ENCODE measurements at regions not wholly inside any gene's neighbourhood (a gene's known extent, or its start where the extent isn't known, plus 50 kb on each side); places are given as distances from the start of the nearest gene placed in this dataset.

- DNase-seq: no peak
Measured at GRCh38 chr13:99634672-99635071, 133.4 kb downstream of the TM9SF2 start.

- DNase-seq: no peak
Measured at GRCh38 chr13:99630269-99630898, 129.1 kb downstream of the TM9SF2 start.

GRCh38 chr13:99629641-99630040 lies 128.4 kb downstream of the TM9SF2 start:
- no peak for DNase-seq

- DNase-seq: no peak
Measured at GRCh38 chr13:99628442-99628841, 127.2 kb downstream of the TM9SF2 start.

GRCh38 chr13:99626461-99627082 lies 125.3 kb downstream of the TM9SF2 start:
- no peak for DNase-seq

- DNase-seq: no peak
Measured at GRCh38 chr13:99624936-99625540, 123.8 kb downstream of the TM9SF2 start.

GRCh38 chr13:99620806-99621205 lies 119.5 kb downstream of the TM9SF2 start:
- DNase-seq: no peak

GRCh38 chr13:99619207-99619606 lies 117.9 kb downstream of the TM9SF2 start:
- no peak for DNase-seq

GRCh38 chr13:99617474-99618255 lies 116.4 kb downstream of the TM9SF2 start:
- DNase-seq: no peak

- DNase-seq: no peak
Measured at GRCh38 chr13:99614465-99614885, 113.2 kb downstream of the TM9SF2 start.
